ENCODE measurements at regions not wholly inside any gene's neighbourhood (a gene's known extent, or its start where the extent isn't known, plus 50 kb on each side); places are given as distances from the start of the nearest gene placed in this dataset.
A peak's percentile ranks its signal among the peaks of the same experiment; 100 is the strongest.

GRCh38 chr5:121024416-121025311, 560.6 kb downstream of the PRR16 start:
- no peak overlapping the region for H3K4me3 ChIP-seq (ENCODE audit: low read depth in 2 of 2, low read length in 1 of 2)
- 57% methylated on average over 5 of the region's 5 CpGs for WGBS (ENCODE audit: low lambda C conversion rate)
- DNase-seq = no peak
- peaks cover 11% of the 10 kb centered on the region for H3F3A ChIP-seq (replicated peaks; ENCODE audit: insufficient read depth)
- no peaks in the 10 kb centered on the region for H3K27me3 ChIP-seq (ENCODE audit: insufficient read depth)
- no peak overlapping the region for H2AFZ ChIP-seq (ENCODE audit: low read depth)
- no peak overlapping the region for H3K4me2 ChIP-seq
- no peaks in the 10 kb centered on the region for H3K9me2 ChIP-seq
- no peaks in the 10 kb centered on the region for H3K79me2 ChIP-seq (ENCODE audit: insufficient read depth)
- ChIA-PET CTCF (no interaction called here), POLR2A (no interaction called here)
- no peaks in the 10 kb centered on the region; a peak in 2 of 4 replicates for H3K4me1 ChIP-seq (ENCODE audit: control insufficient read depth in 1 of 2, insufficient read depth in 2 of 2, low read depth in 1 of 2, low read length in 1 of 2)
- no peak overlapping the region for H3K9ac ChIP-seq
- no peaks in the 10 kb centered on the region for H3K36me3 ChIP-seq (replicated peaks in 1 of 2; ENCODE audit: control insufficient read depth in 1 of 2, insufficient read depth in 2 of 2, low read length in 1 of 2)
- TF ChIP-seq RCOR1 (IDR thresholded peaks at IDR 0.05; ENCODE audit: low read length) (no peak), PBX3 (IDR thresholded peaks at IDR 0.05) (peak; percentile 28; the same call in 1 of the 2 replicates), JUND (IDR thresholded peaks at IDR 0.05) (no peak), TCF12 (IDR thresholded peaks at IDR 0.05) (peak; percentile 17; the same call in 1 of the 2 replicates), TEAD4 (IDR thresholded peaks at IDR 0.05; ENCODE audit: borderline replicate concordance, insufficient read depth) (no peak), FOXM1 (IDR thresholded peaks at IDR 0.05; ENCODE audit: low read depth) (peak; percentile 28; the same call in 1 of the 2 replicates), USF1 (IDR thresholded peaks at IDR 0.05; ENCODE audit: borderline replicate concordance, low read depth) (no peak), MAX (IDR thresholded peaks at IDR 0.05; ENCODE audit: low read depth) (no peak), NFIC (IDR thresholded peaks at IDR 0.05; ENCODE audit: borderline replicate concordance) (no peak), SMC3 (IDR thresholded peaks at IDR 0.05; ENCODE audit: low read depth, low read length) (no peak), USF2 (IDR thresholded peaks at IDR 0.05; ENCODE audit: borderline replicate concordance, low read depth, low read length) (no peak), FOSL2 (IDR thresholded peaks at IDR 0.05; ENCODE audit: borderline replicate concordance, low read depth) (no peak), GATA2 (CRISPR knock-in tag; IDR thresholded peaks at IDR 0.05) (0 out of 2 replicates have a peak, but pooled peaks have one; percentile 24), MXI1 (IDR thresholded peaks at IDR 0.05; ENCODE audit: low read depth, low read length) (no peak), NRF1 (IDR thresholded peaks at IDR 0.05; ENCODE audit: low read depth, low read length) (no peak)
- H3K27ac ChIP-seq (ENCODE audit: low read depth in 2 of 2, low read length in 1 of 2) = no peak overlapping the region
- H3K9me3 ChIP-seq = no peaks in the 10 kb centered on the region
- H4K20me1 ChIP-seq (ENCODE audit: insufficient read depth) = no peaks in the 10 kb centered on the region

All from SK-N-SH (cell line).